ENCODE measurements at regions not wholly inside any gene's neighbourhood (a gene's known extent, or its start where the extent isn't known, plus 50 kb on each side); places are given as distances from the start of the nearest gene placed in this dataset.
A peak's percentile ranks its signal among the peaks of the same experiment; 100 is the strongest.

DNA sequence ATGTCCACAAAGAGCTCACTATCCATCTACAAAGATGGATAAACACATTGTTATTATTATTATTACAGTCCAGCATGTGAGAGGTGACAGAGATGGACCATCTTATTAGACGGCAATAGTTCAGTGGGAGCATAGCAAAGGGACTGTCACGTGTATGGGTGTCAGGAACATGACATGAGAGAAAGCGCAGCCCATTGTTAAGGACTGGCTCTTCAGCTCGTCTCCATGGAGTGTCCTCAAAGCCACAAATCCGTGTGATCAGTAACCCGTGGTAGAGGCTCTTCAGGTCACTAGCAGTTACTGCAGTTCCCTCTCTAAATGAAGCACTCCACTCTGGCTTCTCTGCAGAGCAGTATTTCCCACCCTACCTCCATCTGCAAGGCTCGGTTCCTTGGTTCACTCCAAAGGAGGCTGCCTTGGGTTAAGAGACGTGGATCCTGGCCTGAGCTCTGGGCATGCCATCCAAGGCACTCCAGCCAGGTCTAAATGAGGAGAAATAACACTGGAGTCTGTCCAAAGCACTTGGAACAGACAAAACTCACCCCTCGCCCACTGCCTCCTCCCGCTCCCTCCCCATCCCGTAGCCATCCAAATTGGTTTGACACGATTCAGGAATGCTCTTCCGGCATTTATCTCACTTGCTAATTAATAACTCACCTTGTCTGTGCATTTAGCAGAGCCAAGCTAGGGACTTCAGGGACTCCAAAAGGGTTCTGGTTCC, 122.3 kb upstream of the WWC1 start:
- no peaks in the 10 kb centered on the region for H3K36me3 ChIP-seq (ENCODE audit: control insufficient read depth, insufficient read depth, low read length)
- no peaks in the 10 kb centered on the region for H3K27me3 ChIP-seq (ENCODE audit: control insufficient read depth, insufficient read depth, low read length)
- H3K4me1 ChIP-seq (ENCODE audit: control insufficient read depth, insufficient read depth, low read length): peaks cover 26% of the 10 kb centered on the region
- no peak overlapping the region for H3K4me3 ChIP-seq (ENCODE audit: low read depth, low read length)
- no peak overlapping the region for H3K9ac ChIP-seq (ENCODE audit: low read length)
- H3K9me3 ChIP-seq (ENCODE audit: control insufficient read depth, insufficient read depth, low read depth, low read length): no peaks in the 10 kb centered on the region
- H3K27ac ChIP-seq (ENCODE audit: low read depth, low read length): no peak overlapping the region

DNA sequence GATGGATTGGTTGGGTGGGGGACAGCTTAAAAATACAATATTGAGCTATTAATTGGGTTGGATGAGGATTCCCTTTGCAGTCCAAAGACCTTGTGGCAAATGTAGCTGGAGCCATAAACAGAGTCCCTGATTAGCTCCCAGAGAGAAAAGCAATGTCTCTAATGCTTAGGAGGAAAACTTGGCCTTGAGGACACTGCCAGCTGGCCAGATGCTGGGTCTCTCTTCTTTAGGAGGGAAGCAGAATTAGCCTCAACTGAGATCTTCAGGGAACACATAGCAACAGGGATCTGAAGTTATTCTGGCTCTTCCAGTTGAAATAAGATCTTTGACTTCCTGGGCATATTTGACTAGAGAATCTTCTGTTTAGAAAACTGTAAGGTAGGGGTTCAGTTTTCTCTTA, 121.7 kb upstream of the WWC1 start:
- Histone ChIP-seq H3K9me3 (ENCODE audit: control insufficient read depth, insufficient read depth, low read depth, low read length) (no peaks in the 10 kb centered on the region), H3K27me3 (ENCODE audit: control insufficient read depth, insufficient read depth, low read length) (no peaks in the 10 kb centered on the region), H3K9ac (ENCODE audit: low read length) (no peak overlapping the region), H3K36me3 (ENCODE audit: control insufficient read depth, insufficient read depth, low read length) (no peaks in the 10 kb centered on the region), H3K4me3 (ENCODE audit: low read depth, low read length) (no peak overlapping the region), H3K27ac (ENCODE audit: low read depth, low read length) (no peak overlapping the region), H3K4me1 (ENCODE audit: control insufficient read depth, insufficient read depth, low read length) (peaks cover 20% of the 10 kb centered on the region)

DNA sequence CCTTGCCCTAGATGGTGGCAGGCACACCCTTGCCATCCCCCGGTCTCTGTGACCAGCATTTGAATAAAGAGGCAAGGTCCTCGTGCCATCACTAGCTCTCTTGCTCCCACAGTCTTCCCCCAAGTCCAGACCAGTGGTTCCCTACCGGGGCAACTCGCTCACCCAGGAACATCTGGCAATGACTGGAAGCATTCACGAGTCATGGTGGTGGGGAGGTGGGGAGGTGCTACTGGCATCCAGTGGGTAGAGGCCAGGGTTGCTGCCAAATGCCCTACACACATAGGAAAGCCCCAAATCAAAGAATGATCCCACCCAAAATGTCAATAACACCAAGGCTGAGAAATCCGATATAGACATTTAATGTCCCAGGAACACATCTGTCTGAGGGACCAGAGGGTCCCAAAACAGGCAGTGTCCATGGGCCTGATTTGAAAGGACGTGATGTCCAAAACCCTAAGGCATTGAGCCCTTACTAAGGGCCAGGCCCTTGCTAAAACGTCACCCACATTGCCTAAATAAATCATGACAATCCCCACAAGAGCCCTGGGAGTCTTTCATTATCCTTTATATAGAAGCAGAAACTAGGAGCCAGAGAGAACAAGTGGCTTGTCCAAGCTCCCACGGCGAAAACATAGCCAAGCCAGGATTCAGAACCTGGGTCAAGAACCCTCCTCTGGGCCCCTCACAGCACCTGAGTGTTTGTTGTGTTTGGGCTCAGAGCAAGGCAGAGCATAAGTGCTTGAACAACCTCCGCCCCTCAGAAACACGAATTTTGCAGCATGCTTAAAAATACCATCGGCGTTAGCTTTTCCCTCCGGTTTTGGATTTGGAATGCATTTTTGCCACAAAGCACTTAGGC, 119.3 kb upstream of the WWC1 start:
- Histone ChIP-seq H3K9me3 (ENCODE audit: control insufficient read depth, insufficient read depth, low read depth, low read length) (no peaks in the 10 kb centered on the region), H3K4me1 (ENCODE audit: control insufficient read depth, insufficient read depth, low read length) (peaks cover 2% of the 10 kb centered on the region; the same call in 1 of the 2 replicates), H3K27ac (ENCODE audit: low read depth, low read length) (no peak overlapping the region), H3K36me3 (ENCODE audit: control insufficient read depth, insufficient read depth, low read length) (no peaks in the 10 kb centered on the region), H3K4me3 (ENCODE audit: low read depth, low read length) (no peak overlapping the region), H3K9ac (ENCODE audit: low read length) (no peak overlapping the region), H3K27me3 (ENCODE audit: control insufficient read depth, insufficient read depth, low read length) (no peaks in the 10 kb centered on the region)

DNA sequence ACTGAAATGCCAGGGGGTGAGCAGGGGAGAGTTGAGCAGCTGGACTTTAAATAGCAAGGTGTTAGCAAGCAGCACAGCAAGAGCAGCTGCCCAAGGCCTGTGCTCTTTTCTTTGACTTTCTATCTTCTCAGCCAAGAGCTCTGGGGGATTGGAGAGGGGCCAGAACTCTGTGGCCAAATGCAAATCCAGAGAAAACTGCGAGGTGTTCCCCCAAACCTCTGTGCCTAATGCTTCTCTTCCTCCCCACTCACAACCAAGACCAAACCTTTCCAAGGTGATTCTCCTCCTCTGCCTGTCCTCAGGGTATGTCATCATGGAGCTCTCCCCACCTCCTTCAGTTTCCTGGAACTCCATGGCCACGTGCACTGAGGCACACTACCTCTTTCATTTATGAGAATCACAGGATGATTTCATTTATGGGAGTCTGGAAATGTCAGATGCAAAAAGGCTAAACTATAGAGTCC, 118.7 kb upstream of the WWC1 start:
- H3K27me3 ChIP-seq (ENCODE audit: control insufficient read depth, insufficient read depth, low read length): no peaks in the 10 kb centered on the region
- no peaks in the 10 kb centered on the region for H3K36me3 ChIP-seq (ENCODE audit: control insufficient read depth, insufficient read depth, low read length)
- H3K4me3 ChIP-seq (ENCODE audit: low read depth, low read length): no peak overlapping the region
- no peak overlapping the region for H3K9ac ChIP-seq (ENCODE audit: low read length)
- no peak overlapping the region for H3K27ac ChIP-seq (ENCODE audit: low read depth, low read length)
- H3K9me3 ChIP-seq (ENCODE audit: control insufficient read depth, insufficient read depth, low read depth, low read length): no peaks in the 10 kb centered on the region
- peaks cover 7% of the 10 kb centered on the region; the same call in 1 of the 2 replicates for H3K4me1 ChIP-seq (ENCODE audit: control insufficient read depth, insufficient read depth, low read length)

DNA sequence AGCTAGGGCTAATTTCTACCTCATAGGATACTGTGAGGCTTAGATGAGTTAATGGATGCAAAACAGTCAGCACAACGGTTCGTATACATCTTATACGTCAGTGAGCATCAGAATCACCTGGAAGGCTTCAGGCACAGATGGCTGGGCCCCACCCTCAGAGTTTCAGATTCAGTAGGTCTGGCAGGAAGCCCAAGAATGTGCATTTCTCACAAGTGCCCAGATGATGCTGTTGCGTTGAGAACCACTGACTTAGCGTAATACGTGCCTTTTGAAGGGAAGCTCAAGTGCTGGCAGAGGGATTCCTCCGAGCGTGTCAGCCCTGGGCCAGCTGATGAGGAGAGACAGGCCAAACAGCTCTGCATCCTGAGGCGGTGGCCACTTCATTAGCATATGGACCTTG, 117.1 kb upstream of the WWC1 start:
- Histone ChIP-seq H3K9ac (ENCODE audit: low read length) (no peak overlapping the region), H3K27ac (ENCODE audit: low read depth, low read length) (no peak overlapping the region), H3K9me3 (ENCODE audit: control insufficient read depth, insufficient read depth, low read depth, low read length) (no peaks in the 10 kb centered on the region), H3K27me3 (ENCODE audit: control insufficient read depth, insufficient read depth, low read length) (no peaks in the 10 kb centered on the region), H3K4me3 (ENCODE audit: low read depth, low read length) (no peak overlapping the region), H3K36me3 (ENCODE audit: control insufficient read depth, insufficient read depth, low read length) (no peaks in the 10 kb centered on the region), H3K4me1 (ENCODE audit: control insufficient read depth, insufficient read depth, low read length) (peaks cover 20% of the 10 kb centered on the region; the same call in 1 of the 2 replicates)

DNA sequence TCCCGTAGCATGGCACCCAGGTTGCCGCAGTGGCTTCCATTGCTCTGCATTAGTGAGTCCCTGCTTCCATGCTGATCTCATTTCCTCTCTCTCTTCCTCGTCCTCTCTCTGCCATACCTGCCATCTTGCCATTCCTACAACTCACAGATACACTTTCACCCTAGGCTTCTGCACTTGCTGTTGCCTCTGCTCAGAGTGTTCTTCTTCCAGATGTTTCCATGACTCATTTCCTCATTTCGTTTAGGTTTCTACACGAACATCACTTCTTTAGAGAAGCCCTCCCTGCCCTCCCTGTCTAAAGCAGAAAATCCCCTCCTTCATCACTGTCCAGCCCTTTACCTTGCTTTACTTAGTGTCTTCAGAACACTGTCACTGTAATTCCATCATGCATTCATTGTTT, 115.2 kb upstream of the WWC1 start:
- Histone ChIP-seq H3K9ac (ENCODE audit: low read length) (no peak overlapping the region), H3K4me1 (ENCODE audit: control insufficient read depth, insufficient read depth, low read length) (peaks cover 25% of the 10 kb centered on the region), H3K4me3 (ENCODE audit: low read depth, low read length) (no peak overlapping the region), H3K27ac (ENCODE audit: low read depth, low read length) (no peak overlapping the region), H3K9me3 (ENCODE audit: control insufficient read depth, insufficient read depth, low read depth, low read length) (no peaks in the 10 kb centered on the region), H3K36me3 (ENCODE audit: control insufficient read depth, insufficient read depth, low read length) (no peaks in the 10 kb centered on the region), H3K27me3 (ENCODE audit: control insufficient read depth, insufficient read depth, low read length) (no peaks in the 10 kb centered on the region)

DNA sequence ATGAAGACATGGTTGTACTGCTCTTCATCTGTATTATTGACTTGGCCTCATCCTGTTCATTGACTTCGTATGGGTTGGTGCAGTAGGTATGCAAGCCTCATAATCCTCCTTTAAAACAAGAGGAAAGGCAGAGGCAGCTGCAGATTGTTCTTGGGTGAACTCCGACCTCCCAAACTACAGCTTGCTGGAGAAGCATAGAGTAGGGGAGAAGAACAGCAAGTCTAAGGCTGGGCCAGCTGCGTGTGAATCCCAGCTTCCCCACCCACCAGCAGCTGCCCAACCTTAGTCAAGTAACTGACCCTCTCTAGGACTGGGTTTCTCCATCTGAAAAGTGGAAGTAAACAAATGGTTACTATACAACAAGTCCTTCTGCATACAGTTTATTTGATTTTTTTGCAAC, 114.5 kb upstream of the WWC1 start:
- Histone ChIP-seq H3K27ac (ENCODE audit: low read depth, low read length) (no peak overlapping the region), H3K4me1 (ENCODE audit: control insufficient read depth, insufficient read depth, low read length) (peaks cover 25% of the 10 kb centered on the region), H3K9ac (ENCODE audit: low read length) (no peak overlapping the region), H3K4me3 (ENCODE audit: low read depth, low read length) (no peak overlapping the region), H3K9me3 (ENCODE audit: control insufficient read depth, insufficient read depth, low read depth, low read length) (no peaks in the 10 kb centered on the region), H3K36me3 (ENCODE audit: control insufficient read depth, insufficient read depth, low read length) (no peaks in the 10 kb centered on the region), H3K27me3 (ENCODE audit: control insufficient read depth, insufficient read depth, low read length) (no peaks in the 10 kb centered on the region)

DNA sequence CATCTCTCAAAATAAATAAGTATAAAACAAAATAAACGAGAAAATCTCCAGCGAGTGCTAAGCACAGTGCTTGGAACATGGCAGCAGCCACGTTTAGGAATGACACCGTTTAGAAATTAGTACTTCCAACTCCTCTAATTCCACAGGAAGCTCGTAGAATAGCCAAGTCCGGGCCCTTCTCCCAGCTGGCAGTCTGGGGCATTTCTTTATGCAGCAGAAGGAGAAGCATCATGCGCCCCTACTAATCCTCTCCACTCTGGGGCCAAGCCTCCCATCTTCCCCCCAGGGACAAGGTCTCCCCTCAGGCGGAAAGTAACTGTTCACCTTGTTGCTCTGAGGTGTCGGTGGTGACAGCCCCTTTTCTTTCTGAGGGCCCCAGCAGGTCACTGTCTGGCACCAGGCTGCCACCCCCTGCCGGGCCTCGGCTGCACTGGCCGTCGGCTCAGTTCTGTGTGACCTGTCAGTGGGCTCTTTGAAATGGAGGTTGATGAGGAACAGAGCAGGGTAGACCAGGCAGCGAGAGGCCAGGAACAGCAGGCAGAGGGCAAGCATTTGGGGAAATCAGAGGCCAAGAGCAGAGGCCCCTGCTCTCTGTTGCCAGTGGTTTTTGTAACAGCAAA, 113.5 kb upstream of the WWC1 start:
- Histone ChIP-seq H3K36me3 (ENCODE audit: control insufficient read depth, insufficient read depth, low read length) (no peaks in the 10 kb centered on the region), H3K27ac (ENCODE audit: low read depth, low read length) (peak overlapping the region; percentile 7; the same call in 1 of the 2 replicates), H3K9me3 (ENCODE audit: control insufficient read depth, insufficient read depth, low read depth, low read length) (no peaks in the 10 kb centered on the region), H3K4me1 (ENCODE audit: control insufficient read depth, insufficient read depth, low read length) (peaks cover 23% of the 10 kb centered on the region), H3K4me3 (ENCODE audit: low read depth, low read length) (no peak overlapping the region), H3K9ac (ENCODE audit: low read length) (peak overlapping the region; percentile 0), H3K27me3 (ENCODE audit: control insufficient read depth, insufficient read depth, low read length) (no peaks in the 10 kb centered on the region)

DNA sequence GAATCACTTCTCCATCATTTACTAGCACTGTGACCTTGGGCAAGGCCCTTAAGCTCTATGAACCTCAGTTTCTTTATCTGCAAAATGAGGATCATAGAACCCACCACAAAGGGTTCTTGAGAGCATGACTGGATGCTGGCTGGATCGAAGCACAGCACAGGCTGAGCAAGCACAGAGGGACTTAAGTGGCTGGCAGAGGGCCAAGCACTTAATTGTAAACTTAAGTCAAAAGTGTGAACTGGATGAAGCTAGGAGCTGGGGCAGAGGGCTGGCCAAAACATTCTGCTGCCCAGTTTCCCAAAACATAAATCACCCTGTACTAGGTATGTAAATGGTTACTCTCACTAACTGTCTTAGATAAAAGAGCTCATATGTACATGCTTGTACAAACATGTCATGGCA, 112.3 kb upstream of the WWC1 start:
- H3K4me1 ChIP-seq (ENCODE audit: control insufficient read depth, insufficient read depth, low read length): peaks cover 23% of the 10 kb centered on the region
- no peaks in the 10 kb centered on the region for H3K36me3 ChIP-seq (ENCODE audit: control insufficient read depth, insufficient read depth, low read length)

DNA sequence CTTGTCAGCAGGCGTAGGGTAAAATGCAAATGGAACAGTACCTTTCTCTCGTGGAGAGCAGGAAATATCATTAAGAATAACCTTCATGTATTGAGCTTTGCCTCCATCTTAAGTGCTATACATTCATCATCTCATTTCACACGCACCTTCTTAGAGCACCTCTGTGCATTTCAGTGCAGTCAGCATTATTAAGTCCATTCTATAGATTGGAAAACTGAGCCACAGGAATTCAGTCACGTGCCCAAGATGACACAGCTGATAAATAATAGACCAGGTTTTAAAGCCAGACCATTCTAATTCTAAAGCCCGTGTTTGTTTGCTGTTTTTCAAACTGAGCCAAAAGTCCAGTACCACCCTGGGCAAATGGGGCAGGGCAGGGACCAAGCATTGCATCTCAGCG, 109.2 kb upstream of the WWC1 start:
- Histone ChIP-seq H3K4me1 (ENCODE audit: control insufficient read depth, insufficient read depth, low read length) (peaks cover 30% of the 10 kb centered on the region), H3K27ac (ENCODE audit: low read depth, low read length) (no peak overlapping the region), H3K9ac (ENCODE audit: low read length) (no peak overlapping the region), H3K4me3 (ENCODE audit: low read depth, low read length) (no peak overlapping the region), H3K36me3 (ENCODE audit: control insufficient read depth, insufficient read depth, low read length) (no peaks in the 10 kb centered on the region), H3K9me3 (ENCODE audit: control insufficient read depth, insufficient read depth, low read depth, low read length) (no peaks in the 10 kb centered on the region), H3K27me3 (ENCODE audit: control insufficient read depth, insufficient read depth, low read length) (no peaks in the 10 kb centered on the region)

More for the DNA sequence above, 112.3 kb upstream of the WWC1 start:
- no peaks in the 10 kb centered on the region for H3K9me3 ChIP-seq (ENCODE audit: control insufficient read depth, insufficient read depth, low read depth, low read length)
- no peak overlapping the region for H3K9ac ChIP-seq (ENCODE audit: low read length)
- H3K27ac ChIP-seq (ENCODE audit: low read depth, low read length): no peak overlapping the region
- H3K27me3 ChIP-seq (ENCODE audit: control insufficient read depth, insufficient read depth, low read length): no peaks in the 10 kb centered on the region
- no peak overlapping the region for H3K4me3 ChIP-seq (ENCODE audit: low read depth, low read length)

DNA sequence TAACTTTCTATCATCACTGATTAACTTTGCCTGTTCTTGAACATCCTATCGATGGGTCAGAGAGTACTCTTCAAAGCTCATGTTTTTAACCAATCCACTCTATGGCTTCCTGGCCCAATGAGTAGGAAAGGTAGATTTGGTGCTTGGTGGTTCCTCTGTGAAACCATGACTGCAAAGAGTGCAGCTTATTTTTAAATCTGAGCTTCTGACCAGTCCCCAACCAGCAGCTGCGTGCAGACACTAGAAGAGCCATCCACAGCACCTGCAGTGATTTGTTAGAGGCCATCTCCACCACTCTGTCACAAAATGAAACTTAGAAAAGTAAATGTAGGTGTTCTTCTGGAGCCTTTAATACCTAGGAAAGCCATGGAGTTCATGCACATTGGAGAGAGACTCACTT, 107.3 kb upstream of the WWC1 start:
- no peak overlapping the region for H3K27ac ChIP-seq (ENCODE audit: low read depth, low read length)
- no peak overlapping the region for H3K4me3 ChIP-seq (ENCODE audit: low read depth, low read length)
- H3K4me1 ChIP-seq (ENCODE audit: control insufficient read depth, insufficient read depth, low read length): peaks cover 21% of the 10 kb centered on the region
- no peaks in the 10 kb centered on the region for H3K27me3 ChIP-seq (ENCODE audit: control insufficient read depth, insufficient read depth, low read length)
- no peak overlapping the region for H3K9ac ChIP-seq (ENCODE audit: low read length)
- no peaks in the 10 kb centered on the region for H3K36me3 ChIP-seq (ENCODE audit: control insufficient read depth, insufficient read depth, low read length)
- H3K9me3 ChIP-seq (ENCODE audit: control insufficient read depth, insufficient read depth, low read depth, low read length): no peaks in the 10 kb centered on the region
